ENCODE measurements at regions not wholly inside any gene's neighbourhood (a gene's known extent, or its start where the extent isn't known, plus 50 kb on each side); places are given as distances from the start of the nearest gene placed in this dataset.

DNA sequence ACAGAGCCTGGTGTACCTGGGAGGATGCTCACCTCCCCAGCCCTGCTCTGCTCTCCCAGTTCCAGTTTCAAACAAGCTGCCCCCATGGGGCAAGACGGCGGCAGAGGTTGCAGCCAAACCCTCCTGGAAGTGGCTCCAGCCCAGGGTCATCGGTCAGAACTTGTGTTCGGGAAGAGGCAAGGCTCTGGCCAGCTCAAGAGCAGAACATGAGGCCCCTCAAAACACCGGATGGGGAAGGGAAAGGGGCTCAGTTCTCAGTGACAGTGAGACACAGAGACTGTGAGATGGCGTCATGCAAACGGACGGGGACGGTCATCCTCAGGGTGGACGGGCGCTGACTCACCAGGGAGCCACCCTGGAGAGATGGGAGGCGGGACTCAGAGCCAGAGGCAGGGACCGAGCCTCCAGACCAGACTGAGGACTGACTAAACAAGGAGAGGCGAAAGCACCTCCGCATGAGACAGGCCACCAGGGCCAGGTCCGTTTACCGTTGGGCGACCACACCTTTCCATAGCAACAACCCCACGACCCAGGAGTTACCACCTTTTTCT lies 63.9 kb upstream of the GALNT9 start:
- CTCF ChIA-PET: interaction anchor here (0.5 kb wide), 1 partner anchor 37 kb away, joined by 3 read pairs; no protein-coding TSS in a partner anchor
- H3K27me3 ChIP-seq (ENCODE audit: control insufficient read depth, insufficient read depth, low read length): peaks cover 20% of the 10 kb centered on the region
- no peak for DNase-seq (ENCODE audit: low read depth, low spot score)
- H3K27ac ChIP-seq (ENCODE audit: low read depth, low read length): no peak overlapping the region
- peaks cover 66% of the 10 kb centered on the region for H3K9me3 ChIP-seq (ENCODE audit: control insufficient read depth, insufficient read depth, low read length)
- POLR2A ChIA-PET: no interaction called here
- TF ChIP-seq, protein P1, sequence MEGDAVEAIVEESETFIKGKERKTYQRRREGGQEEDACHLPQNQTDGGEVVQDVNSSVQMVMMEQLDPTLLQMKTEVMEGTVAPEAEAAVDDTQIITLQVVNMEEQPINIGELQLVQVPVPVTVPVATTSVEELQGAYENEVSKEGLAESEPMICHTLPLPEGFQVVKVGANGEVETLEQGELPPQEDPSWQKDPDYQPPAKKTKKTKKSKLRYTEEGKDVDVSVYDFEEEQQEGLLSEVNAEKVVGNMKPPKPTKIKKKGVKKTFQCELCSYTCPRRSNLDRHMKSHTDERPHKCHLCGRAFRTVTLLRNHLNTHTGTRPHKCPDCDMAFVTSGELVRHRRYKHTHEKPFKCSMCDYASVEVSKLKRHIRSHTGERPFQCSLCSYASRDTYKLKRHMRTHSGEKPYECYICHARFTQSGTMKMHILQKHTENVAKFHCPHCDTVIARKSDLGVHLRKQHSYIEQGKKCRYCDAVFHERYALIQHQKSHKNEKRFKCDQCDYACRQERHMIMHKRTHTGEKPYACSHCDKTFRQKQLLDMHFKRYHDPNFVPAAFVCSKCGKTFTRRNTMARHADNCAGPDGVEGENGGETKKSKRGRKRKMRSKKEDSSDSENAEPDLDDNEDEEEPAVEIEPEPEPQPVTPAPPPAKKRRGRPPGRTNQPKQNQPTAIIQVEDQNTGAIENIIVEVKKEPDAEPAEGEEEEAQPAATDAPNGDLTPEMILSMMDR (IDR thresholded peaks at IDR 0.05; ENCODE audit: low read depth, low read length): no peak
- no peak overlapping the region for H3K4me3 ChIP-seq (ENCODE audit: low read depth, low read length)

DNA sequence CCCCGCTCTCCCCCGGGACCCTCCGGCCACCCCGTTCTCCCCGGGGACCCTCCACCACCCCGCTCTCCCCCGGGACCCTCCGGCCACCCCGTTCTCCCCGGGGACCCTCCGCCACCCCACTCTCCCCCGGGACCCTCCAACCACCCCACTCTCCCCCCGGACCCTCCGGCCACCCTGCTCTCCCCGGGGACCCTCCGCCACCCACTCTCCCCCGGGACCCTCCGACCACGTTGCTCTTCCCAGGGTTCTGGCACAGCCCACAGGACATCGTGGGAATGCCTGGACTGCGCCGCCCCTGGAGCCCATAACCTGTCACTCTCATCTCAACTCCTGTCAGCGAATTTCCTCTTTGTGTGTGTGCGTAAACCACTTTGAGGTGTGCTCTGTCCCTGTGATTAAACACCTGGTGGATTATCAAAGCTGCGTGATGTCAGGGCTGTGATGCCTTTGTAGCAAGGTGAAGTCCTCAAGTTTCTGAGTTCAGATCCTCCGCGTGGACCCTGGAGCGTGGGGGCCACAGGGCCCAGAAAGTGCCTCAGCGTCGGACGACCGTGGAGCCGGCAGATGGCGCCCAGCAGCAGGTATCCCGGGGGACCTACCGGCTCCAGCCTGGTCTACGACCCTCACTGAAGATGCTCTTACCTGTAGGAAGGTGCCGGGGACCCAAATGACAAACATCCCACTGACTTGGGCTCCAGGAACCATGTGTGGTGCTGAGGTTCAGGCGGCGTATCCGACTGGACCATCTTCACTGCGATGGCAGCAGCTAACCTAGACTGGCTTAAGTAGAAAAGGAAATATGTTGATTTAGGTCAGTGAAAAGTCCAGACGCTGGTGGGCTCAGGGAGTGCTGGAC lies 63.2 kb upstream of the GALNT9 start:
- DNase-seq (ENCODE audit: low read depth, low spot score): no peak
- H3K27ac ChIP-seq (ENCODE audit: low read depth, low read length): no peak overlapping the region
- H3K27me3 ChIP-seq (ENCODE audit: control insufficient read depth, insufficient read depth, low read length): peaks cover 21% of the 10 kb centered on the region
- peaks cover 59% of the 10 kb centered on the region for H3K9me3 ChIP-seq (ENCODE audit: control insufficient read depth, insufficient read depth, low read length)
- no peak overlapping the region for H3K4me3 ChIP-seq (ENCODE audit: low read depth, low read length)
- POLR2A ChIA-PET: no interaction called here
- CTCF ChIA-PET: interaction anchor here (0.5 kb wide), 1 partner anchor 38 kb away, joined by 3 read pairs; no protein-coding TSS in a partner anchor
- TF ChIP-seq, protein P1 (IDR thresholded peaks at IDR 0.05; ENCODE audit: low read depth, low read length): no peak

DNA sequence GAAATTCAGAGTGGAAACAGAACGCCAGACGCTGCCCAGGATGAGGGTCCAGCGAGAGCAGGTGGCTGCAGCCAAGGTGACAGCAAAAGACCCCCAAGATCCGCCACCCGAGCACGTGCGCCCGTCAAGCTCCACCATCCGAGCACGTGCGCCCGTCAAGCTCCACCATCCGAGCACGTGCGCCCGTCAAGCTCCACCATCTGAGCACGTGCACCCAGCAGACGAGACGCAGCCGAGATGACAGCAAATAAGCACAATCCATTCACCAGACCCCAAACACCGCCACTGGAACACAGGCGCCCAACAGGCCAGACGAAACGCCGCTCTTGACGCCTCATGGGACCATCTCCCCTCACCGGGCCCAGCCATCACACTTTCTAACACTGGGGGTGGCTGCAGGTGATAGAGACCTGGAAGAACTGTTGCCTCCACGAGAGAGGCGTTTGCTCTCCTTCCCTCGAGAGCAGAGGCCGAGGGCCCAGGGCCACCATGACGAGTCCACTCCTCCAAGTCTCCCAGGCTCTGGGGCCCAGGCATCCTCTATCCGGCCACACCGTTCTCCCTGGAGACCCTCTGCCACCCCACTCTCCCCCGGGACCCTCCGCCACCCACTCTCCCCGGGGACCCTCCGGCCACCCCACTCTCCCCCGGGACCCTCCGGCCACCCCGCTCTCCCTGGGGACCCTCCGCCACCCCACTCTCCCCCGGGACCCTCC lies 62.1 kb upstream of the GALNT9 start:
- Histone ChIP-seq H3K27ac (ENCODE audit: low read depth, low read length) (no peak overlapping the region), H3K4me3 (ENCODE audit: low read depth, low read length) (no peak overlapping the region), H3K9me3 (ENCODE audit: control insufficient read depth, insufficient read depth, low read length) (peaks cover 50% of the 10 kb centered on the region), H3K27me3 (ENCODE audit: control insufficient read depth, insufficient read depth, low read length) (peaks cover 24% of the 10 kb centered on the region)
- POLR2A ChIA-PET: no interaction called here
- TF ChIP-seq, protein P1 (IDR thresholded peaks at IDR 0.05; ENCODE audit: low read depth, low read length): no peak
- DNase-seq (ENCODE audit: low read depth, low spot score): no peak
- CTCF ChIA-PET: no interaction called here

DNA sequence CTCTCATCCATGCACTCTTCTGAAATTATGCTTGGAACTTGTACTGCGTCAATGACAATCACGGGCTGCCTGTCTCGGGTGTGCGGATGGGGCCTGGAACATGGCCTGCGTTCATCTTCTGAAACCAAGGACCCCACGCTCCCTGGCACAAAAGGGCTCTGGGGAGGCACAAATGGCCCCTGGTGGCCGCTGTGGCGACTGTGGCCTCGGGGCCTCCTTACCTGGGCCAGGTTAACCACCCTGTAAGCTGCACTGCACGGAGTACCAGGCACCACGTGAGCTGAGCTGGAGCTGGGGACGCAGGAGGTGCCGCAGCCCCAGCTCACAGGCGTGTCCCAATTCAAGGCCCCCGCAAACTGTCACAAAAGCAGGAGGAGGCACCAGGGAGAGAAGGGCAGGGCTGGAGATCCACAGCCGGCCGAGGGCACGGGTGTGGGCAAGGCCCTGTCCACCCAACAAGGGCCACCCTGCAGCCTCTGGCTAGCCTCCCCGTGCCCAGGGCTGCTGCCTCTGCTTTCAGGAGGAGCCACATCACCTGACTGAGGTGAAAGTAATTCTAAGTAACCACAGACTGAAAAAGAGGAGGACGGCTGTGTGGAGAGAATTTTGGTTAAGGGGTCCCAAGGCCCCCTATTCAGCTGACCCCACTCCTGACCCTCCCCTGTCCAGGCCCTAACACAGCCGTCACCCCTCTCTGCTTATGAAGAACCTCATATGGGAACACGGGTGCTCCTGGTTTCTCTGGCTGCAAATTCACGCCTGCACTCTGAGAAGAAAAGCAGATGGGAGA lies 61.1 kb upstream of the GALNT9 start:
- CTCF ChIA-PET: interaction anchor here (0.6 kb wide), 1 partner anchor 237 kb away, joined by 3 read pairs; no protein-coding TSS in a partner anchor
- peaks cover 27% of the 10 kb centered on the region for H3K27me3 ChIP-seq (ENCODE audit: control insufficient read depth, insufficient read depth, low read length)
- DNase-seq (ENCODE audit: low read depth, low spot score): no peak

More for the DNA sequence above, 61.1 kb upstream of the GALNT9 start:
- H3K4me3 ChIP-seq (ENCODE audit: low read depth, low read length): no peak overlapping the region
- TF ChIP-seq, protein P1 (IDR thresholded peaks at IDR 0.05; ENCODE audit: low read depth, low read length): no peak
- H3K27ac ChIP-seq (ENCODE audit: low read depth, low read length): no peak overlapping the region
- POLR2A ChIA-PET: interaction anchor here (0.6 kb wide), 1 partner anchor 277 kb away, joined by 3 read pairs; no protein-coding TSS in a partner anchor
- H3K9me3 ChIP-seq (ENCODE audit: control insufficient read depth, insufficient read depth, low read length): peaks cover 41% of the 10 kb centered on the region

Data from AG04450 (cell line).